ENCODE measurements at regions not wholly inside any gene's neighbourhood (a gene's known extent, or its start where the extent isn't known, plus 50 kb on each side); places are given as distances from the start of the nearest gene placed in this dataset.
"Not testable (repeated sequence)": the region's sequence is repeated elsewhere in the genome, so short reads cannot be mapped to it uniquely, and the experiment has no call there.

DNA sequence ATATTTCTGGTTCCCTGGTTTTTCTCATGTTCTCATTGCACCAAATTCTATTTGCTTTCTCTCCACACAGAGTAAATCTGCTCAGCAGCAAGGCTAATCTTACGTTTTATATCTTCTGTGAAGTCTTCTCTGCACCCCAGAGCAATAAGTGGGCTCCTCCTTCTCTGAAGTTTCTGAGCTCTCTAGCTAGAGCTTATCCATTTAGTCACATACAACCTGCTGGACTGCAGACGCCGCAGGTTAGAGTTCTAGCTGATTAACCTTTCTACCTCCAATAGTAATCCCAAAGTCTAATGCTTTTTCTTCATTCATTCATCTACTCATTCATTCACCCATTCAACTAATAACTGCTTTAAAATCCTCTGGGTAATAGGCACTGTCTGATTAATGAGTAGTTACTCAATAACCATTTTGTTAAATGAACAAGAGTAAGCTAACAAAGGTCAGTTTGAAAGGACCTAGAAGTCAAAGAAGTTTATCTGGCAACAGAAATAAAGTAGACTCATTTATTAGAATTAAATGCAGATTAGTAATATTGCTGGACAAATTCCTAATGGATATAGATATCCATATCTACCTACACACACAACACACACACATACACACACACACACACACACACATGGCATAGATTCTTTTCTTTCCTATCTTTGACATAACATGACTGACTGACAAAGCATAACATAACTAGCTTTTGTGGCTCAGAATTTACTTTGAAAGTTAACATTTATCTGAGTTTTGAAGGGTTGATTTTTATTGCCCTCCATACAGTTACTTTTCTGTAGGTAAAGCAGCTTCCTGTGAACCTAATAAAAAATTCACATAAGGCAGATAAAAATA, 984.6 kb upstream of the SEMA6A start:
- TF ChIP-seq, protein P1, sequence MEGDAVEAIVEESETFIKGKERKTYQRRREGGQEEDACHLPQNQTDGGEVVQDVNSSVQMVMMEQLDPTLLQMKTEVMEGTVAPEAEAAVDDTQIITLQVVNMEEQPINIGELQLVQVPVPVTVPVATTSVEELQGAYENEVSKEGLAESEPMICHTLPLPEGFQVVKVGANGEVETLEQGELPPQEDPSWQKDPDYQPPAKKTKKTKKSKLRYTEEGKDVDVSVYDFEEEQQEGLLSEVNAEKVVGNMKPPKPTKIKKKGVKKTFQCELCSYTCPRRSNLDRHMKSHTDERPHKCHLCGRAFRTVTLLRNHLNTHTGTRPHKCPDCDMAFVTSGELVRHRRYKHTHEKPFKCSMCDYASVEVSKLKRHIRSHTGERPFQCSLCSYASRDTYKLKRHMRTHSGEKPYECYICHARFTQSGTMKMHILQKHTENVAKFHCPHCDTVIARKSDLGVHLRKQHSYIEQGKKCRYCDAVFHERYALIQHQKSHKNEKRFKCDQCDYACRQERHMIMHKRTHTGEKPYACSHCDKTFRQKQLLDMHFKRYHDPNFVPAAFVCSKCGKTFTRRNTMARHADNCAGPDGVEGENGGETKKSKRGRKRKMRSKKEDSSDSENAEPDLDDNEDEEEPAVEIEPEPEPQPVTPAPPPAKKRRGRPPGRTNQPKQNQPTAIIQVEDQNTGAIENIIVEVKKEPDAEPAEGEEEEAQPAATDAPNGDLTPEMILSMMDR (conservative IDR thresholded peaks at IDR 0.05) = no peak
- Mint-ChIP-seq H3K4me1 (no peaks in the 10 kb centered on the region), H3K27me3 (ENCODE audit: low read depth) (no peaks in the 10 kb centered on the region), H3K4me3 (no peak overlapping the region), H3K9me3 (no peaks in the 10 kb centered on the region), H3K27ac (ENCODE audit: unreplicated experiment) (no peak overlapping the region), H3K36me3 (ENCODE audit: low read depth) (no peaks in the 10 kb centered on the region)
- no peak for DNase-seq (ENCODE audit: low read depth, low spot score)

DNA sequence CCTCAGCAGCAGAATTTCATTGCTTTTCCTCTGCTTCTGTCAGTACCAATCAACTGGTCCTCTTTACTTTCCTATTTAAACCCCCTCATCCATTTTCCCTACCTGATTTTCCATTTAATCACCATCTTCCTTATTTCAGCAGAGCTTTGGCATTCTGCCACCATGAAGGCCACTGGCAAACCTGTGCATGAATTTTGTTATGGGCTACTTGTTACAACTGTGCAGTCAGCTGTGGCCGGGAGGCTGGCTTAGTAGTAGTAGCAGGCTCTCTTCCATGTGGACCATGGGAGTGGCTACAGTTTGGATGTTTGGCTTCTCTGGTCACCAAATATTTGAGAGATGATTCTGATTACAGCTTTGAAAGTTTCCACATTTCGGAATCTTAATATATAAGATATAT, 976.6 kb upstream of the SEMA6A start:
- Mint-ChIP-seq H3K4me1 (no peaks in the 10 kb centered on the region), H3K4me3 (no peak overlapping the region), H3K27ac (ENCODE audit: unreplicated experiment) (no peak overlapping the region), H3K9me3 (no peaks in the 10 kb centered on the region), H3K36me3 (ENCODE audit: low read depth) (no peaks in the 10 kb centered on the region), H3K27me3 (ENCODE audit: low read depth) (no peaks in the 10 kb centered on the region)
- no peak for DNase-seq (ENCODE audit: low read depth, low spot score)
- TF ChIP-seq, protein P1 (conservative IDR thresholded peaks at IDR 0.05) = no peak

DNA sequence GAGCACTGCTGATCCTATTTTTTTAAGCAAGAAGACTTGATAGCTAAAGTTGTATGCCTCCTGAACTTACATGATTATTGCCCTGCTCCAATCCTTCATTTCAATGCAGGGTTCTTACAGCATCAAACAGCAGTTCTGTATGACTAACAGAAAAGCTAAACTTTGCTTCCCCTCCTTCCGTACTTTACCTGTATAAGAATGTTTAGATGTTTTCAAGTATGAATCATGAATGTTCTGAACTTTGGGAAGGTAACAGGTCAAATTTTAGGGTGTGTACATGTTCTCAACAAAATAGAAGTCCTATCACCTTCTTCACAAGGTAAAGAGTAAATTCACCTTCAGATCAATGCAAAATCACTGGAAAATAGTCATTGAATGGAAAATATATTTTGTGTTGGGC, 972.6 kb upstream of the SEMA6A start:
- H3K27ac Mint-ChIP-seq (ENCODE audit: unreplicated experiment) = no peak overlapping the region
- peaks cover 2% of the 10 kb centered on the region for H3K9me3 Mint-ChIP-seq
- no peak overlapping the region for H3K4me3 Mint-ChIP-seq
- H3K4me1 Mint-ChIP-seq = no peaks in the 10 kb centered on the region
- DNase-seq (ENCODE audit: low read depth, low spot score) = no peak
- no peaks in the 10 kb centered on the region for H3K27me3 Mint-ChIP-seq (ENCODE audit: low read depth)
- TF ChIP-seq, protein P1 (conservative IDR thresholded peaks at IDR 0.05) = no peak
- H3K36me3 Mint-ChIP-seq (ENCODE audit: low read depth) = no peaks in the 10 kb centered on the region

DNA sequence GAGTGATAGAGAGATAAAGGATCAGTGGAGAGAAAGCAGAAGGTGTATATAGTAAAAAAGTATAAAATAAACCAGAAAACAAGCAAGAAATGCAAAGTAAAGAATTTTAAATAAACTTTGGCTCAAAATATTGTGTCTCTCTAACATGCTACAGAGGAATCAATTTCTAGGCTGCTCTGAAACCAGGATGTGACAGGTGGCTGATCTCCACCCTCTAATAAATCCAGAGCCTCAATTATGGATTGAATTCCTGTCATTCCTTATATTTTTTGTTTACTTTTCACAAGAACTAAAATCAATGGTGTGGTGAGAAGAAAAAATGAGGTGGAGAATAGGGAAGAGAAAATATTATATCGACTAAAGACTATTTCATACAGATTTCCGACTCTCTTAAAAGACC, 965.1 kb upstream of the SEMA6A start:
- H3K27me3 Mint-ChIP-seq (ENCODE audit: low read depth) = no peaks in the 10 kb centered on the region
- DNase-seq (ENCODE audit: low read depth, low spot score) = no peak
- H3K27ac Mint-ChIP-seq (ENCODE audit: unreplicated experiment) = no peak overlapping the region
- H3K9me3 Mint-ChIP-seq = peaks cover 5% of the 10 kb centered on the region
- no peak overlapping the region for H3K4me3 Mint-ChIP-seq
- peaks cover 17% of the 10 kb centered on the region for H3K4me1 Mint-ChIP-seq
- no peaks in the 10 kb centered on the region for H3K36me3 Mint-ChIP-seq (ENCODE audit: low read depth)
- TF ChIP-seq, protein P1 (conservative IDR thresholded peaks at IDR 0.05) = no peak

DNA sequence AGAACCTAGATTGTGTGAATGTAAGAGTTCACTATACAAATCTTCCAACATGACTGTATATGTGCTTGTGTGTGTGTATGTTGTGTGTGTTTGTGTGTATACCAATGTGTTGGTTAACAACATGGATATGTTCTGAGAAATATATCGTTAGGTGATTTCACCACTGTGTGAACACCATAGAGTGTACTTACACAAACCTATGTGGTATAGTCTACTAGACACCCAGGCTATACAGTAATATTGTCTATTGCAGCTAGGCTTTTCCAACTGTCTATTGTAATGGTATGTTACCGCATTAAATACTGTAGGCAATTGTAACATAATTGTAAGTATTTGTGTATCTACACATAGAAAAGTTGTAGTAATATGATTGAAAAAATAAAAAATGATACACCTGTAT, 959.2 kb upstream of the SEMA6A start:
- TF ChIP-seq, protein P1 (conservative IDR thresholded peaks at IDR 0.05) = no peak
- Mint-ChIP-seq H3K27ac (ENCODE audit: unreplicated experiment) (no peak overlapping the region), H3K27me3 (ENCODE audit: low read depth) (no peaks in the 10 kb centered on the region), H3K9me3 (no peaks in the 10 kb centered on the region), H3K36me3 (ENCODE audit: low read depth) (no peaks in the 10 kb centered on the region), H3K4me3 (no peak overlapping the region), H3K4me1 (peaks cover 17% of the 10 kb centered on the region)
- no peak for DNase-seq (ENCODE audit: low read depth, low spot score)

DNA sequence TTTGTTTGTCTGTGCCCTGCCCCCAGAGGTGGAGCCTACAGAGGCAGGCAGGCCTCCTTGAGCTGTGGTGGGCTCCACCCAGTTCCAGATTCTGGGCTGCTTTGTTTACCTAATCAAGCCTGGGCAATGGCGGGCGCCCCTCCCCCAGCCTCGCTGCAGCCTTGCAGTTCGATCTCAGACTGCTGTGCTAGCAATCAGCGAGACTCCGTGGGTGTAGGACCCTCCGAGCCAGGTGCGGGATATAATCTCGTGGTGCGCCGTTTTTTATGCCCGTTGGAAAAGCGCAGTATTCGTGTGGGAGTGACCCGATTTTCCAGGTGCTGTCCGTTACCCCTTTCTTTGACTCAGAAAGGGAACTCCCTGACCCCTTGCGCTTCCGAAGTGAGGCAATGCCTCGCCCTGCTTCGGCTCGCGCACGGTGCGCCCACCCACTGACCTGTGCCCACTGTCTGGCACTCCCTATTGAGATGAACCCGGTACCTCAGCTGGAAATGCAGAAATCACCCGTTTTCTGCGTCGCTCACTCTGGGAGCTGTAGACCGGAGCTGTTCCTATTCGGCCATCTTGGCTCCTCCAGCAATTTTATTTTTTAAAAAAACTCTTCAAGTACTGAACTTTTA, 958.5 kb upstream of the SEMA6A start:
- not testable (repeated sequence) for H3K27ac Mint-ChIP-seq (ENCODE audit: unreplicated experiment); DNase-seq (ENCODE audit: low read depth, low spot score); H3K9me3 Mint-ChIP-seq; H3K4me3 Mint-ChIP-seq; H3K27me3 Mint-ChIP-seq (ENCODE audit: low read depth); H3K36me3 Mint-ChIP-seq (ENCODE audit: low read depth)
- peaks cover 17% of the 10 kb centered on the region for H3K4me1 Mint-ChIP-seq

All from neural crest cell (in vitro differentiated cells).